CD14-positive monocyte (primary cell): ENCODE measurements at regions not wholly inside any gene's neighbourhood (a gene's known extent, or its start where the extent isn't known, plus 50 kb on each side); places are given as distances from the start of the nearest gene placed in this dataset.
A peak's percentile ranks its signal among the peaks of the same experiment; 100 is the strongest.

ENCODE experiments used
- DNase-seq, 3 donors: peaks; one replicate each; pipeline ENCODE4 v3.0.0-alpha.2; 2011 to 2022
- H2AFZ ChIP-seq: 2 replicates; pipeline ENCODE4 v1.6.0; 2012; ENCODE audit warnings: mild to moderate bottlenecking, low read depth, low read length, inconsistent platforms; ENCODE audit not compliant: insufficient read depth, poor library complexity, severe bottlenecking
- H3K27ac ChIP-seq, 2 donors: 1 replicate in 1 of 2; 2 replicates in 1 of 2; pipeline ENCODE4 v1.5.1; 2012 to 2013; ENCODE audit warnings: low read length in 2 of 2, control low read depth in 1 of 2, inconsistent platforms in 1 of 2, low read depth in 1 of 2, mild to moderate bottlenecking in 1 of 2
- H3K27me3 ChIP-seq, 2 donors: one replicate each; pipeline versions ENCODE4 v1.6.0 to v1.6.1; 2011 to 2013; ENCODE audit warnings: low read length in 2 of 2; ENCODE audit not compliant: control insufficient read depth in 2 of 2, insufficient read depth in 2 of 2
- H3K36me3 ChIP-seq, 2 donors: replicated peaks in 1 of 2; 1 replicate in 1 of 2; 2 replicates in 1 of 2; pipeline versions ENCODE4 v1.5.1 to v1.6.1; 2012 to 2013; ENCODE audit warnings: low read length in 2 of 2, control low read depth in 1 of 2, inconsistent platforms in 1 of 2, mild to moderate bottlenecking in 1 of 2; ENCODE audit not compliant: insufficient read depth in 2 of 2, control insufficient read depth in 1 of 2
- H3K4me1 ChIP-seq, 2 donors: 1 replicate in 1 of 2; 2 replicates in 1 of 2; pipeline versions ENCODE4 v1.5.1 to v1.6.1; 2012 to 2013; ENCODE audit warnings: low read length in 2 of 2, control low read depth in 1 of 2, inconsistent platforms in 1 of 2, mild to moderate bottlenecking in 1 of 2, moderate library complexity in 1 of 2; ENCODE audit not compliant: insufficient read depth in 2 of 2, control insufficient read depth in 1 of 2
- H3K4me2 ChIP-seq: replicated peaks from 2 replicates; pipeline ENCODE3; 2012; ENCODE audit warnings: low read length, moderate library complexity, mild to moderate bottlenecking; ENCODE audit not compliant: poor library complexity, severe bottlenecking; ENCODE audit errors: extremely low read depth
- H3K4me3 ChIP-seq, 3 experiments: fragments of 200-600 bp in 1 of 3; sonication (generic) in 1 of 3; replicated peaks in 1 of 3; 1 replicate in 2 of 3; 2 replicates in 1 of 3; pipeline ENCODE4 v1.5.1; 2011 to 2013; ENCODE audit warnings: low read length in 3 of 3, mild to moderate bottlenecking in 3 of 3, control low read depth in 2 of 3, low read depth in 2 of 3, inconsistent platforms in 1 of 3, moderate library complexity in 1 of 3
- H3K79me2 ChIP-seq: 2 replicates; pipeline ENCODE4 v1.6.0; 2012; ENCODE audit warnings: mild to moderate bottlenecking, control low read depth, inconsistent platforms, low read length, moderate library complexity; ENCODE audit not compliant: insufficient read depth
- H3K9ac ChIP-seq: 2 replicates; pipeline ENCODE4 v1.6.0; 2017; ENCODE audit warnings: low read length, mild to moderate bottlenecking; ENCODE audit not compliant: insufficient read depth, poor library complexity, severe bottlenecking
- H3K9me3 ChIP-seq, 2 donors: replicated peaks in 1 of 2; 1 replicate in 1 of 2; 2 replicates in 1 of 2; pipeline versions ENCODE4 v1.5.1 to v1.6.1; 2012 to 2013; ENCODE audit warnings: low read length in 2 of 2, control low read depth in 1 of 2; ENCODE audit not compliant: control insufficient read depth in 1 of 2, insufficient read depth in 1 of 2
- H4K20me1 ChIP-seq: 2 replicates; pipeline ENCODE4 v1.6.0; 2012; ENCODE audit warnings: mild to moderate bottlenecking, low read length, control low read depth, moderate library complexity; ENCODE audit not compliant: insufficient read depth
- H3K27ac Mint-ChIP-seq, 7 donors: one replicate each; pipeline ENCODE4 v1.8.0; 2020; ENCODE audit warnings: mild to moderate bottlenecking in 7 of 7, mixed read lengths in 7 of 7, moderate library complexity in 6 of 7, inconsistent platforms in 2 of 7
- H3K27me3 Mint-ChIP-seq, 3 donors: one replicate each; pipeline ENCODE4 v1.8.0; 2021 to 2022; ENCODE audit warnings: low read depth in 3 of 3, mild to moderate bottlenecking in 3 of 3, mixed read lengths in 3 of 3, moderate library complexity in 3 of 3, inconsistent platforms in 1 of 3
- H3K36me3 Mint-ChIP-seq, 2 donors: one replicate each; pipeline ENCODE4 v1.8.0; 2020; ENCODE audit warnings: mixed read lengths in 2 of 2, inconsistent platforms in 1 of 2, mild to moderate bottlenecking in 1 of 2
- H3K4me1 Mint-ChIP-seq: one replicate; pipeline ENCODE4 v1.8.0; 2020; ENCODE audit warnings: mild to moderate bottlenecking, mixed read lengths
- H3K4me3 Mint-ChIP-seq, 2 donors: one replicate each; pipeline ENCODE4 v1.8.0; 2020; ENCODE audit warnings: mild to moderate bottlenecking in 2 of 2, mixed read lengths in 2 of 2, moderate library complexity in 1 of 2
- H3K9me3 Mint-ChIP-seq, 7 donors: one replicate each; pipeline ENCODE4 v1.8.0; 2020 to 2022; ENCODE audit warnings: mixed read lengths in 7 of 7, mild to moderate bottlenecking in 6 of 7, moderate library complexity in 6 of 7, inconsistent platforms in 2 of 7
- CTCF ChIP-seq: fragments of 200-600 bp; IDR thresholded peaks from one replicate; pipeline ENCODE4 v1.8.0; 2022; ENCODE audit warnings: antibody characterized with exemption, mild to moderate bottlenecking
- WGBS: methylation state at CpG from one replicate; pipeline ENCODE4 v1.1.5; 2013; ENCODE audit warnings: missing lambda C conversion rate; ENCODE audit not compliant: insufficient coverage; 5-methylcytosine and 5-hydroxymethylcytosine counted together
- intact Hi-C, 2 donors: fragments of 100-400 bp; cut with micrococcal nuclease; formaldehyde crosslinking; loops; one replicate each; pipeline versions ENCODE4 v1.15.0 to v1.15.1; 2023

GRCh38 chr15:67004142-67004541 lies 61.3 kb upstream of the SMAD3 start:
- Mint-ChIP-seq H3K4me1 (peaks cover 36% of the 10 kb centered on the region), H3K27ac (peak overlapping the region; percentile 26 to 78 (median 69)), H3K36me3 (peaks cover 0 to 4% of the 10 kb centered on the region in 2 donors), H3K4me3 (no peak overlapping the region), H3K9me3 (peaks cover 0 to 9% (median 3%) of the 10 kb centered on the region in 7 donors), H3K27me3 (peaks cover 0 to 3% (median 2%) of the 10 kb centered on the region in 3 donors)
- Histone ChIP-seq H3K27ac (no peak overlapping the region), H3K9ac (no peak overlapping the region), H4K20me1 (no peaks in the 10 kb centered on the region), H3K4me2 (no peak overlapping the region), H3K79me2 (no peaks in the 10 kb centered on the region), H3K4me3 (no peak overlapping the region), H3K27me3 (no peaks in the 10 kb centered on the region), H2AFZ (no peak overlapping the region), H3K36me3 (no peaks in the 10 kb centered on the region), H3K9me3 (no peaks in the 10 kb centered on the region), H3K4me1 (peaks cover 26 to 36% of the 10 kb centered on the region in 2 donors)
- no peak for TF ChIP-seq CTCF
- no peak for DNase-seq
- 78% methylated on average over 1 of the region's 3 CpGs for WGBS
- intact Hi-C loops = loop anchor here in 1 of 2 donors (5.0 kb wide), 1 partner anchor 63 kb away; the partner anchor contains the start of gene SMAD3

GRCh38 chr15:67005294-67005996 lies 60.0 kb upstream of the SMAD3 start:
- H3K27ac ChIP-seq = peak overlapping the region in 1 of 2 donors; percentile 55

More at GRCh38 chr15:67005294-67005996, 60.0 kb upstream of the SMAD3 start:
- Mint-ChIP-seq H3K27ac (peak overlapping the region in 6 of 7 donors; percentile 9 to 82 (median 68)), H3K9me3 (peaks cover 0 to 9% (median 3%) of the 10 kb centered on the region in 7 donors), H3K27me3 (peaks cover 1 to 3% (median 2%) of the 10 kb centered on the region in 3 donors), H3K4me3 (no peak overlapping the region), H3K4me1 (peaks cover 27% of the 10 kb centered on the region), H3K36me3 (peaks cover 0 to 4% of the 10 kb centered on the region in 2 donors)
- Histone ChIP-seq H3K9ac (no peak overlapping the region), H4K20me1 (no peaks in the 10 kb centered on the region), H3K4me2 (no peak overlapping the region), H3K4me3 (no peak overlapping the region), H3K36me3 (no peaks in the 10 kb centered on the region), H3K27me3 (no peaks in the 10 kb centered on the region), H3K9me3 (no peaks in the 10 kb centered on the region), H2AFZ (no peak overlapping the region), H3K4me1 (peaks cover 26 to 36% of the 10 kb centered on the region in 2 donors), H3K79me2 (no peaks in the 10 kb centered on the region)
- no peak for DNase-seq
- intact Hi-C loops = loop anchor here in 1 of 2 donors (5.0 kb wide), 1 partner anchor 38 kb away; no protein-coding TSS in a partner anchor
- WGBS = 98% methylated on average over 8 of the region's 10 CpGs
- TF ChIP-seq CTCF = no peak
